Activated CD4-positive, alpha-beta T cell treated with anti-CD3 and anti-CD28 coated beads, Interleukin-2, Interleukin-6, amounts not matched to agents 100 ng/mL and 50 ng/mL, durations not matched to agents 16 hours and 8 hours (primary cell): ENCODE measurements at regions not wholly inside any gene's neighbourhood (a gene's known extent, or its start where the extent isn't known, plus 50 kb on each side); places are given as distances from the start of the nearest gene placed in this dataset.
"Not testable (repeated sequence)": the region's sequence is repeated elsewhere in the genome, so short reads cannot be mapped to it uniquely, and the experiment has no call there.

Experiments
- DNase-seq: peaks from one replicate; pipeline ENCODE4 v3.0.0-alpha.2; 2020

DNA sequence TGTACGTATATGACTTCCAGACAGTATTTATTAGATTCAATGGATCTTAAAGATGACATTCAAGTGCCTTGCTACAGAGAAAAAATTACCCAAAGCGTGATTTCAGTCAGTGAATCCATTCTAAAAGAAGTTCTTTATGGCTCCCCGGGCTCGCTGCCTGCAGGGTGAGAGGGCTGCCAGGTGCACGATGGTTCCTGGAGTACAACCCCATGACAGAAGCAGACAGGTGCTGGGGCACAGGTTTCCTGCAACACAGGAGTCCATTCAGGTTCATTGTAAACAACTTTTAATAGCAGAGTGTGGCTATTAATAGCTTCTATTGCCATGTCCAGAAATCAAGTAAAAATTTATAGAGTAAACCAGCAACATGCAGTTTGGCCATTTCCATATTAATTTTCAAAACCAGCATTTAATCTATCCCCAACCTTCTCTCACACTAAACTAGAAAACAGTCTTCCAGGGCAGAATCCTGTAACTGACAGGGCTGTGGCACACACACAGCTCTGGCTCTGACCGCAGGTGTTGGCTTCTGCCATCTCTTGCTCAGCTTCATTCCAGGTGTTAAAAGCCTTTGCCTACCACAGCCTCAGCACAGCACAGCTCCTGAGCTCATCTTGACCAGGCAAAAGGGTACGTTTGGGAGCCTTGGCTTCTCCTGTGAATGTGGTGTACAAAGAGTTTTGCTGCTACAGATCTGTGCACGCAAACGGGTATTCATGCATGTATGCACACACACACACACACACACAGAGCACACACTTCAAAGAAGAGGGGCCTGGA, 185.9 kb downstream of the MEX3B start:
- DNase-seq, result no peak

DNA sequence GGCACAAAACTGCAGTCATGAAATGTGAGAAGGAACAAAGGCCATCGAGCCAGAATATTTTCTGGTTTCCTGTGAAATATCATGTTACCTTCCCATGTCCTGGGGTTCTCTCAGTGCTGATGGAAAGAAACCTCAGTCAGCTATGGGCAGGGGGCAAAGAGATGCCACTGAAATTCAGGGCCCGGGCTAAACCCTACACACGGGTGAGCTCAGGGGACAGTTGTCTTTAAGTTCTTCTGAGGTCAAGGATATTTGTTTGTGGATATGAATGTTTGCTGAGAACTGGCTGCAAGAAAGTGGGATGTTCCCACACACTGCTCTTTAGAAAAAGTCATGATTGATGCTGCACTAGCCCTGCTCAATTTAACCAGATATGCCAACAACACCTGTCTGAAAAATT, 187.2 kb downstream of the MEX3B start:
- no peak for DNase-seq

DNA sequence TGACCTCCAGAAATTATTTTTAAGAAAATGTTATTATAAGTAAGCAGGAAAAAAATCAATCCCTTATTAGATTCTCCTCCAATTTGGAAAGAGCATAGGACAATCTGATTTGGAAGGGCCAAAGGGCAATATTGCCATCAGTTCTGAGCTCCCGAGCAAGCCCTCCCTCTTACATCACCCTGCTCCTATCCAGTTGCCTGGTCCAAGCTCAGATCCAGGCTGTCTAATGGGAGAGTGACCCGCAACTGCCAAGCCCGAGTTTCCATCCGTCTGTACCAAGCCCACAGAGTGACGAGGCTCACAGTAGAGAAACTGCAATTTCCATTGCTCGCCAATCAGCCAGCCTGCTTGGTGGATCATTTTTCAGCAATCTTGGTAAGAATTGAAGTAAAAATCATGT, 187.7 kb downstream of the MEX3B start:
- no peak for DNase-seq

DNA sequence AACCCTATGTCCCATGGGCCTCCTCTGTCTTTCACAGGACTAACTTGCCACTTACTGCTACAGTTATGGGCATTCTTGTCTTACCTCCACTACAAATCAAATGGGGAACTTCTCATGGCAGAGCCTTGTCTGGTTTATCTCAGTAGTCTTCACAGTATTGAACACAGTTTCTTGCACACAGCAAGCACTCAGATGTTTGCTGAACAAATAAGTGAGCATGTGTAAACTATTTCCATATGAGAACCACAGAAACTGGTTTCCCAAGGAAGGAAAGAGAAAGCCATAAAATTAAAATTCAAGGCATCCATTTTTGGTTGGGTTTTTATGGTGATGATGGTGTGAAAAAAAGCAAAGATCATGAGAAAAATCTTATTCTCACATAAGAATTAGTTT, 189.2 kb downstream of the MEX3B start:
- no peak for DNase-seq

DNA sequence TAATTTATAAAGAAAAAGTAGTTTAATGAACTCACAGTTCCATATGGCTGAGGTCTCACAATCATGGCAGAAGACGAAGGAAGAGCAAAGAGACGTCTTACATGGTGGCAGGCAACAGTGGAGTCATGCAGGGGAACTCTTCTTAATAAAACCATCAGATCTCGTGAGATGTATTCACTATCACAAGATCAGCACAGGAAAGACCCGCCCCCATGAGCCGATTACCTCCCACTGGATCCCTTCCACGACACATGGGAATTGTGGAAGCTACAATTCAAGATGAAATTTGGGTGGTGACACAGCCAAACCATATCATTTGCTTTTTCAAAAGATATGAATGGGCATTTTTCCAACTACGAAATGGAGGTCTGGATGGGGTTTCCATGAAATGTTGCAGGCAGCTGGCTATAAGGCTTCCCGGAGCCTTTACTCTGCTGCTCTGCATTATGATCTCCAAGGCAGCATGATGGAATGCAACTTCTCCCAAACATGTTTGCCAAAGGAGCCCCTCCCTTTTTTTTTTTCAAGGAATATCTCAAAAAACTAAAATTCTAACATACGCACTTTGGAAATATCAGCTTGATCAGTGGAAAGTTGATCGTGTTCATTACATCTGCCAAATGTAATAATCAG, 189.7 kb downstream of the MEX3B start:
- no peak for DNase-seq

DNA sequence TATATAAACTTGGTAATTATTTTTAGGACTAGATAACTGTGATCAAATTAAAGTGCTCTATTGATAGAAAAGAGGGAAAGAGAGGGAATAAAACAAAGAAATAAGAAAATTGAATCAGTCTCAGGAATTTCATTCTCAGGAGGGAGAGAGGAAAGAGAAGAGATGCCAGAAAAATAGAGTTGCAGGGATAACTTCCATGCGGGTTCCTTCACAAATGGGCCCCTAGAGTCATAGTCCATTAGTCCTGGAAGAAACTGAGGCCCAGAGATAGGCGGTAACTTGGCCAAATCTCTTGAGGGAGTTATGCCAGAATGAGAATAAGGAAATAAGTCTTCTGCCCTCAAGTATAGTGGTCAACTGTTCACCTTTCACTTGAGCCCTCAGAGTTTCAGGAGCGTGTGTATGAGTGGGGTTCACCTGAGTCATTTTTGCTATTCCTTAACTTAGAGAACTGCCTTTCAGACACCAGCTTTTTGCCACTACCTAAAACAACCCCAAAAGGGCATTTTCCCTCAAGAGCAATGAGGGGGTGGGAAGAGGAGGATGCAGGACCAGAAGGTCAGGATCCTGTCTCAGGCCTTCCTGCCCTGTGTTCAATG, 192.6 kb downstream of the MEX3B start:
- DNase-seq, result no peak

DNA sequence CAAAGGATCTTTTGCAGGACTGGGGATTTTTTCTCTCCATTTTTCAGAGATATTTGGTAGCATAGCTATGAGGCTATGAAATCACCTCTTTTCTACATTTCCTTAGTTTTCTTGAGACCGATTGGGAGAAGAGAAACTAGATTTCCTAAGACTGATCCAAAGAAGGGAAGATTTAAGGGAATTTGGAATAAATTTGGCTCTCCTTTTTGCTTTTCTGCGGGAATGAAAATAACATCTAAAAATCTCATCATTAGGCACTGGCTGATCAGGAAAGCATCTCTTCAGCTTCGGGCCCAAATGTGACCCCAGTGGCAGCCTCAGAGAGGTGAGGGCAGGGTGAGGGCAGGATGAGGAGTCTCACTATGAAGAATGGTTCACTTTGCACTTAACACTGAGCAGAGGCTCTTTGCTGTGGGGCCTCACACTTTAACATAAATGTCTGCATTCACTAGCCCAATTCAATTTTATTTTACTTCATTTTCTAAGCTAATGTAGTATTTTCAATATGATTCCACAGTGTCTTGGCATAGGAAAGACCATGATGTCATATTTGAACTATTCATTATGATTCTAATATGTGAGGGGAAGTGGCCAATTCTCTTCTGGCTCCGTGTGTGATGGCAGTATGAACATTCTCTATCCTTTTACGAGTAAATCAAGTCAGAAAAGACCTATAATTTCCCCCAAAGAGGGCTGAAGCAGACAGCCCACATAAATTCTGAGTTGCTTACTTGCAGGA, 193.2 kb downstream of the MEX3B start:
- no peak for DNase-seq

DNA sequence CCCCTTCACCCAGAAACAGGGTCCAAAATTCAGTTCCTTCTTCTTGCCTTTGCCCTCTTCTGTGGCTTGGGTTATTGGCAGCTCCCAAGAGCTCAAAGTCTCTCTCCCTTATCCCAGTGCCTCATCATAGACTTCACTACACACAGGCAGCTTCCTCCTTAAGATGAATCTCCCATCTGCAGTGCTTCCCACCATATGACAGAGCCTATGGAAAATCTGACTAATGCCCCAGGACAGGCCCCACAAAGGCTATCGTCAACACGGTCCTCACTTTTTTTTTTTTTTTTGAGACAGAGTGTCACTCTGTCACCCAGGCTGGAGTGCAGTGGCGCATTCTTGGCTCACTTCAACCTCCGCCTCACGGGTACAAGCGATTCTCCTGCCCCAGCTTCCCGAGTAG, 194.1 kb downstream of the MEX3B start:
- no peak for DNase-seq

DNA sequence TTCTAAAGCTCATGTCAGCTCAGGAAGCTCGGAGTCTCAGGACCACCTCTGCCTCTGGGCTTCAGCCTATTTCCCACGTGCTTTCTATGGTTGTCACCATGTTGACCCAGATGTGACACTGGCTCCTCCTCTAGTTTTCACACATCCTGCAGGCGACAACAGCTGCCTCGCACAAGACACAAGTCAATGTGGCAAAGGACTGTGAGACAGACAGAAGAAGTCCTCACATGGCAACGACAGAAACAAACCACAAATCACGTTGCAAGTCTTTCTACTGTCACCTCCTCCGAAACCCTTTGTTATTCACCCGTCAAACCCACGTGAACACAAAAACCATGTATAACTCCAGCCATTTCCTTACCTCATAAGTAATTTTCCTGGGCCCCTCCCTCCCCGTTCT, 194.5 kb downstream of the MEX3B start:
- DNase-seq, result no peak

DNA sequence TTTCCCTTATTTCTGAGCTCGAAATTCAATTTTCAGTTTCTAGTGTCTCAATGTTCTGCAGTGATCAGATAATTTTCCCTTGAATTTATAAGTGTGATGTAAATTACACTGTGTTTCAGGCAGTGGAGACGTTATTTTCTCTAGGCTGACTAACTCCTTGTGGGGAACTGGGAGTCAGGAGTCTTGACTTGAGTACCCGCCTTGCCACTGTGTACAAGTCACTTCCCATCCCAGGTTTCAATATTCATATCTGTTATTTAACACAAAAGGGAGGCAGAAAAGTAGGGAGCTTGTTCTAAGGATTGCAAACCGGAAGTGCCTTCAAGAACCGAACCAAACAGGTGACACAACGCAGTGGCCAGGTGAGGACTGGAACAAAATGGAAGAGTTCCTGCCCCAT, 196.5 kb downstream of the MEX3B start:
- DNase-seq, result no peak

DNA sequence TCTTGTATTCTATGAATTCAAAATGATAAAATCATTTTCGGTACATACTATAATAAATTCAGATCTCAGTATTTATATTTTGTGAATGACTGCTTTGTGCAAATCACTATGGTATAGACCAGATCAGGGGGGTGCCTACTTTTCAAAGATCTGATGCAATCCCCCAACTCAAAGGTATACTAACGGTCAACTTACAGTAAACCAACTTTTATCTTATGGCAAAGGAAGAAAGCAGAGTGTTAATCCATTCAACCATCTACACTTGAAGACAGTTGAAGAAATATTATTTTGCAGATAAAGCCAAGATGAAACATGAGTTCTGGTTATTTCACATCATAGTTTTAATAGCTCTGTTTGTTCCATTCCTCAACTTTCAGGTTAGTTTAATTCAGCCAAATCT, 197.1 kb downstream of the MEX3B start:
- no peak for DNase-seq

DNA sequence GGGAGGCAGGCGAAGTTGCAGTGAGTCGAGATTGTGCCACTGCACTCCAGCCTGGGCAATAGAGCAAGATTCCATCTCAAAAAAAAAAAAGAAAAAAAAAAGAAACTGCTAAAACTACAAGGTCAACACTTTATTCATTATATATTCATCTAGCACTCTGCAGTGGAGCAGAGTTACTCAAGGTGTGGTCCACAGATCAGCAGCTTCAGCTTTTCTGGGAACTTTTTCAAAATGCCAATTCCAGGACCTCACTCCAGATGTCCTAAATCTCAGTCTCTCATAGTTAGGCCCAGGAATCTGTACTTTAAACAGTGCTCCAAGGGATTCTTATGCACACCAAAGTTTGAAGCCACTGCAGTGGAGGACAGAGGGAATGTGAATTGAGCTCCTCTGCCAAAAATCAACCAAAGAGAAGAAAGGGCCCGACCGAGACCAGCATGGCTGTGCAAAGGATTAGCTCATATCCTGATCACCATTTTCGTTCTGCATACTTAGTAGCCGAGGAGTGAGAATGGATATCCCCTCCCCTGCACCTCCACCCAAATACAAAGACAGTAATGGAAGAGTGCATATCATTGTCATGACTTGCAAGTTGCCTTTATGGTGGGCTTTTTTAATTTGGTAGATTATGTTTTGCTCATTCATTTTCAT, 201.9 kb downstream of the MEX3B start:
- DNase-seq, result no peak

DNA sequence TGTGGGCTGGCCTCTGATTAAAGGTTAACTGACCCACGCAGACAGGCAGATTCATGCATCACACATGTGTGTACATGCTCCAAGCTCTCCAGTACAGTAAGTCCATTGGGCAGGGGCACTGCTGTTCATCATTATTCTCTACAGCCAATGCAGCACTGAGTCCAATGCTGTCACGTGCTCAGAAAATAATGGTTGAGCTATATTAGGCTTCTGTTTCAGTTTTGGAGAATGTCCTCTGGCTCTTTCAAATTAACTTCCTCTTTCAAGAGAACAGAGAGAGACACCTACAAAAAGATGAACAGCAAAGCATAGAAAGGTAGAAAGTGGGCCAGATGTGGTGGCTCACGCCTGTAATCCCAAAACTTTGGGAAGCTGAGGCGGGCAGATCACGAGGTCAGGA, 202.6 kb downstream of the MEX3B start:
- DNase-seq, result no peak

DNA sequence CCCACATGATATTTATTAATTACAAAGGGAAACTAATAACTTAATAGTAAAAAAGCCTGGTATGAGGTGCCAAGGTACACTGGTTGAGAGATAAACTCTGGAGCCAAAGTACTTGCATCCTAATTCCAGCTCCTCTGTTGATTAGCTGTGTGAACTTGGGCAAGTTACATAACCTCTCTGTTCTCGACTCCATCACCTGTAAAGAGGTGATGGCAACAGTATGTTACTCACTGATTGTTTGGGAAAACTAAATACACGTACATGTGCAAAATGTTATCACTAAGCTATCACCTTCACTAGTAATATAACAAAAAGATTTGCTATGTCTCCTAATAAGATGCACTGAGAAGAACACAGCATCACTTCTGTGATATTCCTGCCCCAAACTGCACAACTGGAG, 206.4 kb downstream of the MEX3B start:
- no peak for DNase-seq

DNA sequence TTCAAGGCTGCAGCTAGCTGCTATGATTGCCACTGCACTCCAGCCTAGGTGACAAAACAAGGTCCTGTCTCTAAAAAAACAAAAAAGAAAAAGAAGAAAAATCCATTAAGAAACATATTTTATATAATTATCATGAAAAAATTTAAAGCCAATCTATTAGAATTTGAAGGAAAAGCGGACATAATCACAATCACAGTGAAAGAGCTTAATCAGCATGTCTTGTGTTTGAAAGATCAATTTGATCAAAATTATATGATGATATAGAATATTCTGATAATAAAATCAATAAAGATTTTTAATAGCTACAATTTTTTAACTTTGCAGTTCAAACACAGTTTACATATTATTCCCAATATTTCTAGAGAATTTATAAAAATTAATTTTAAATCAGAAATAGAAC, 210.1 kb downstream of the MEX3B start:
- no peak for DNase-seq

DNA sequence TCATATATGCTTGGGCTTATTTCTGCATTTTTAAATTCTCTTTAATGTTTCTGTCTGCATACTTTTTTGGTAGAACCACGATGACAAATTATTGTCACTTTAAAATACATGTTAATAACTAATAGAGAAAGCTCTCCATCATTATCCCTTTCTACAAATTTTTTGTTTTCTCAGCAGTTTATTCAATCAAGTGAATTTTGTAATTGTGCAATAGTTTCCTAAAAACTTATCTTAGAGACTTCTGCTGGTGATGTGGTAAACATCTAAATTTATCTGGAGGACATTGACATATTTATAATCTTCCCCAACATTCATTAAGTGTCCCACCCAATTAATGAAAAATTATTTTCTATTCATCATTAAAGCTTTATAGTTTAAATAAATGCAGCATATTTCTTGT, 215.3 kb downstream of the MEX3B start:
- no peak for DNase-seq

DNA sequence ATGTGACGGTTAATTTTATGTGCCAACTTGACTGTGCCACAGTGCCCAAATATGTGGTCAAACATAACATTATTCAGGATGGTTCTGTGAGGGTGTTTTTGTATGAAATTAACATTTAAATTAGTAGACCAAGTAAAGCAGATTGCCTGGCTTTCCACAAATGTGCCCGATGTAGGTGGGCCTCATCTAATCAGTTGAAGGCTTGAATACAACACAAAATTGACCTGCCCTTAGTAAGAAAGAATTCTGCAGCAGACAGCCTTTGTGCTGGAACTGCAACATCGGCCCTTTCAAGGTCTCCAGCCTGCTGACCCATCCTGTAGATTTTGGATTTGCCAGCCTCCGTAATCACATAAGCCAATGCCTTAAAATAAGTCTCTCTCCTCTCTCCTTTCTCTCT, 215.9 kb downstream of the MEX3B start:
- no peak for DNase-seq

DNA sequence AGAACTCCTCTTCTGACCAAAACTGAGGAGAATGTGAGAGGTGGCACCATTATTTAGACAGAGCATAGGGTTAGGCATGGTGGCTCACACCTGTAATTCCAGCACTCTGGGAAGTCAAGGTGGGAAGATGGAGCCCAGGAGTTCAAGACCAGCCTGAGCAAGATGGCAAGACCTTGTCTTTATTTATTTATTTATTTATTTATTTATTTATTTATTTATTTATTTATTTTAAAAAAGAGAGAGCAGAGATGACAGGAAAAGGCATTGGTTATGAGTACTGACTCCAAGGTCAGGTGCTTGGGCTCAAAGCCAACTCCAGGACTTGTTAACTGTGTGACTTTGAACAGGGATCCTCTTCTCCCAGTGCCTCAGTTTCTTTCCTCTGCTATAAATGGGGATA, 217.7 kb downstream of the MEX3B start:
- DNase-seq, result no peak

DNA sequence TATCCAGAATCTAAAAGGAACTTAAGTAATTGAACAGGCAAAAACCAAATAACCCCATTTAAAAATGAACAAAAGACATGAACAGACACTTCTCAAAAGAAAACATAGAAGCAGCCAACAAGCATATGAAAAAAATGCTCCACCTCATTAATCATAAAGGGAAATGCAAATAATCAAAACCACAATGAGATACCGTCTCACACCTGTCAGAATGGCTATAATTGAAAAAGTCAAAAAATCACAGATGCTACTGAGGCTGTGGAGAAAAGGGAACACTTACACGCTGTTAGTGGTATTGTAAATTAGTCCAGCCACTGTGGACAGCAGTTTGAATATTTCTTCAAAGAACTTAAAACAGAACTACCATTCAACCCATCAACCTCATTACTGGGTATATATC, 220.7 kb downstream of the MEX3B start:
- DNase-seq, result no peak

DNA sequence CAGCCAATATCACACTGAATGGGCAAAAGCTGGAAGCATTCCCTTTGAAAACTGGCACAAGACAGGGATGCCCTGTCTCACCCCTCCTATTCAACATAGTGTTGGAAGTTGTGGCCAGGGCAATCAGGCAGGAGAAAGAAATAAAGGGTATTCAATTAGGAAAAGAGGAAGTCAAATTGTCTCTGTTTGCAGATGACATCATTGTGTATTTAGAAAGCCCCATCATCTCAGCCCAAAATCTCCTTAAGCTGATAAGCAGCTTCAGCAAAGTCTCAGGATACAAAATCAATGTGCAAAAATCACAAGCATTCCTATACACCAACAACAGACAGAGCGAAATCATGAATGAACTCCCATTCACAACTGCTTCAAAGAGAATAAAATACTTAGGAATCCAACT, 223.2 kb downstream of the MEX3B start:
- not testable (repeated sequence) for DNase-seq

DNA sequence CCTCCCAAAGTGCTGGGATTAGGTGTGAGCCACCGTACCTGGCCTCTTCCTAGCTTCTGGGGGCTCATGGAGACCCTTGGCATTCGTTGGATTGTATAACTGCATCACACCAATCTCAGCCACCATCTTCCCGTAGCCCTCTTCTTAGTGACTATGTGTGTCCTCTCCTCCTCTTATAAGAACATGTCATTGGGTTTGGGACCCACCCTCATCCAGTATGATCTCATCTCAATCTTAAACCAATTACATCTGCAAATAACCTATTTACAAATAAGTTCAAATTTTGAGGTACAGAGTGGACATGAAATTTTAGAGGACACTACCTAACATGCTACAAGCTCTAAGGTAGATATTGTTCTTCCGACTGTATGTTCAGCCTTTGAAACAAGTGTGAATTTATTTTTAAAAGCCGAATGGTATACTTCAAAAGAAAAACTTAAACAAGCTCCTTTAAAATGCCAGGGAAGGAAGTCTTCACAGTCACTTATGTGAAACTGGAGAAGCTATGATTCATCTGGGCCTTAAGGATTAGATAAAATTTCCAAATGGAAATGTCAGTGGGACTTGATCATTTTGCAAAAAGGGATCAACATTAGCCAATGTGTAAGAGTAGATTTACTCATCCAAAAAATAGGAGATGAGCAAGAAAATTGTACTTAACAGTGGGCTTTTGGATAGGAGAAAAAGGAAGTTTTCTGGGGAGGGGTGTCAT, 225.7 kb downstream of the MEX3B start:
- no peak for DNase-seq

DNA sequence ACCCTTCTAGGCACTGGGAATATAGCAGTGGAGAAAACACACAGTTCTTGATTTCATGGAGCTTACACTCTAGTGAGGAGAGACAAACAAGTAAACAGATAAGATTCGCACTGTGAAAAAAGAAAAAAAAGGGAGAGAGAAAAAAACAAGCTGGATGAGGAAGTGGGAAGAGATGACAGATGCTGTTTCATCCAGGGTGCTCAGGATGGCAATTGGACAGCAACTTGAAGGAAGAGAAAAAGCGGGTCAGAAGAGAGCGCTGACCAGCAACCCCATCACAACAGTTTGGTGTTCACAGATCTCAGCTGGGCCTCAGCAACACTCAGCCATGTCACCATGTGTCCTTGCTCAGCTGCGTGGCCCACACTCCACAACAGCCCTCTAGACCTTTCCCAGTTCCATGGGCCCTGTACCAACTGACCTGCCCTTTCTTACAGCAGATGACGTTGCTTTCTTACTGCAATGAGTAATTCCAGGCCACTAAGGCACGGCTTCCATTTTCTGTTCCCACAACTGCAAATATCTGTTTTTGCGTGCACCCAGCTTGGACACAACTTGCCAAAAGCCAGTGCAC, 230.8 kb downstream of the MEX3B start:
- DNase-seq, result no peak
